ENCODE measurements at regions not wholly inside any gene's neighbourhood (a gene's known extent, or its start where the extent isn't known, plus 50 kb on each side); places are given as distances from the start of the nearest gene placed in this dataset.

- TF ChIP-seq, protein P1, sequence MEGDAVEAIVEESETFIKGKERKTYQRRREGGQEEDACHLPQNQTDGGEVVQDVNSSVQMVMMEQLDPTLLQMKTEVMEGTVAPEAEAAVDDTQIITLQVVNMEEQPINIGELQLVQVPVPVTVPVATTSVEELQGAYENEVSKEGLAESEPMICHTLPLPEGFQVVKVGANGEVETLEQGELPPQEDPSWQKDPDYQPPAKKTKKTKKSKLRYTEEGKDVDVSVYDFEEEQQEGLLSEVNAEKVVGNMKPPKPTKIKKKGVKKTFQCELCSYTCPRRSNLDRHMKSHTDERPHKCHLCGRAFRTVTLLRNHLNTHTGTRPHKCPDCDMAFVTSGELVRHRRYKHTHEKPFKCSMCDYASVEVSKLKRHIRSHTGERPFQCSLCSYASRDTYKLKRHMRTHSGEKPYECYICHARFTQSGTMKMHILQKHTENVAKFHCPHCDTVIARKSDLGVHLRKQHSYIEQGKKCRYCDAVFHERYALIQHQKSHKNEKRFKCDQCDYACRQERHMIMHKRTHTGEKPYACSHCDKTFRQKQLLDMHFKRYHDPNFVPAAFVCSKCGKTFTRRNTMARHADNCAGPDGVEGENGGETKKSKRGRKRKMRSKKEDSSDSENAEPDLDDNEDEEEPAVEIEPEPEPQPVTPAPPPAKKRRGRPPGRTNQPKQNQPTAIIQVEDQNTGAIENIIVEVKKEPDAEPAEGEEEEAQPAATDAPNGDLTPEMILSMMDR (IDR thresholded peaks at IDR 0.05; ENCODE audit: control insufficient read depth, extremely low read depth, insufficient read depth) = no peak
- H3K4me3 ChIP-seq (ENCODE audit: low read depth, low read length) = no peak overlapping the region
- no peak for DNase-seq (ENCODE audit: low read depth)
Observed at GRCh38 chr16:9316008-9316407, 224.6 kb downstream of the HAPSTR1 start.

- TF ChIP-seq, protein P1 (IDR thresholded peaks at IDR 0.05; ENCODE audit: control insufficient read depth, extremely low read depth, insufficient read depth) = no peak
- H3K4me3 ChIP-seq (ENCODE audit: low read depth, low read length) = no peak overlapping the region
- no peak for DNase-seq (ENCODE audit: low read depth)
Observed at GRCh38 chr16:9316615-9317014, 225.2 kb downstream of the HAPSTR1 start.

- TF ChIP-seq, protein P1 (IDR thresholded peaks at IDR 0.05; ENCODE audit: control insufficient read depth, extremely low read depth, insufficient read depth) = no peak
- no peak overlapping the region for H3K4me3 ChIP-seq (ENCODE audit: low read depth, low read length)
- no peak for DNase-seq (ENCODE audit: low read depth)
Observed at GRCh38 chr16:9318764-9319163, 227.3 kb downstream of the HAPSTR1 start.

DNA sequence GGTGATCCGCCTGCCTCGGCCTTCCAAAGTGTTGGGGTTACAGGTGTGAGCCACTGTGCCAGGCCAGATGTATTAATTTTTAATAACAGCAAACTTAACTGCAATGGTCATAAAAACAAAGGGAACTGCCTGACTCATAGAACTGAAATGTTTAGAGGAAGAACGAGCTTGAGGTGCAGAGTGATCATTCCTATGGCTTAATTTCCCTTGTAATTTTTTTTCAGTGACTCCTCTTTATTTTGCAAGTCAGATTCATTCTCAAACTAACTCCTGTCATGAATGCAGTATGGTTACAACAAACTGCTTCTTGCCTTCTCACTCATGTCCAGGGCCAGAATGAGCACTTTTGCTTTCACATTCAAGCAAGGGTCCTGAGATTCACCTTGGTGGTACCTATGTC is 231.3 kb downstream of the HAPSTR1 start:
- DNase-seq (ENCODE audit: low read depth) = no peak
- H3K4me3 ChIP-seq (ENCODE audit: low read depth, low read length) = no peak overlapping the region
- TF ChIP-seq, protein P1 (IDR thresholded peaks at IDR 0.05; ENCODE audit: control insufficient read depth, extremely low read depth, insufficient read depth) = no peak

GRCh38 chr16:9323170-9323569 is 231.7 kb downstream of the HAPSTR1 start:
- TF ChIP-seq, protein P1 (IDR thresholded peaks at IDR 0.05; ENCODE audit: control insufficient read depth, extremely low read depth, insufficient read depth) = no peak
- H3K4me3 ChIP-seq (ENCODE audit: low read depth, low read length) = no peak overlapping the region
- no peak for DNase-seq (ENCODE audit: low read depth)

GRCh38 chr16:9327253-9327652 is 235.8 kb downstream of the HAPSTR1 start:
- DNase-seq (ENCODE audit: low read depth) = no peak
- H3K4me3 ChIP-seq (ENCODE audit: low read depth, low read length) = no peak overlapping the region
- TF ChIP-seq, protein P1 (IDR thresholded peaks at IDR 0.05; ENCODE audit: control insufficient read depth, extremely low read depth, insufficient read depth) = no peak

DNA sequence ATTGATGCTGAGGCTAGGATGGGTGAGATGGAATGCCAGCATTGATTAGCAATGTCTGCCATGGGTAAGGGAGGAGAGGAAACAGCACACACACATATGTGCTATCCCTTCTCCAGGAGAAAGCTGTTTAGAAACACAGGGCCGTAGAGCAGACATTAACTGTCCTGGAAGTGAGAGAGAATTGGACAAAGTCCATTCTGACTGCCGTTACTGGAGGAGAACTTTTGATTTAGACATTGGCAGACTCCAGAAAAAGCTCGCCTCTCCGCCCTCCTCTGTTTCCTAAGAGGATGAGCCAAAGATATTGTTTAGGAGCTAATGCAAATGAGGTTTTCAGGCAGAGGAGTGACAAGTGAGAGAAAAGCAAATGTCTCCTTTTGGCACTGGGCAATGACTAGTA is 237.0 kb downstream of the HAPSTR1 start:
- no peak for DNase-seq (ENCODE audit: low read depth)
- no peak overlapping the region for H3K4me3 ChIP-seq (ENCODE audit: low read depth, low read length)
- TF ChIP-seq, protein P1 (IDR thresholded peaks at IDR 0.05; ENCODE audit: control insufficient read depth, extremely low read depth, insufficient read depth) = no peak

Measured in LNCaP clone FGC (cell line).